Breast epithelium (tissue), 4 donors: ENCODE measurements at regions not wholly inside any gene's neighbourhood (a gene's known extent, or its start where the extent isn't known, plus 50 kb on each side); places are given as distances from the start of the nearest gene placed in this dataset.

Source experiments
- DNase-seq, 2 donors: peaks; one replicate each; pipeline ENCODE4 v3.0.0-alpha.2; 2019; ENCODE audit warnings: low spot score in 2 of 2
- H3K27ac ChIP-seq, 2 donors: fragments of 200-600 bp; sonication (generic) in 1 of 2; one replicate each; pipeline ENCODE4 v1.5.1; 2016 to 2019; ENCODE audit warnings: mild to moderate bottlenecking in 1 of 2
- H3K27me3 ChIP-seq, 2 donors: fragments of 200-600 bp; sonication (generic) in 1 of 2; one replicate each; pipeline versions ENCODE4 v1.5.1 to v1.6.0; 2017 to 2019; ENCODE audit warnings: control low read depth in 1 of 2, mild to moderate bottlenecking in 1 of 2
- H3K36me3 ChIP-seq: fragments of 200-600 bp; one replicate; pipeline ENCODE4 v1.5.1; 2019
- H3K4me1 ChIP-seq, 2 donors: fragments of 200-600 bp; sonication (generic); one replicate each; pipeline ENCODE4 v1.5.1; 2016 to 2019; ENCODE audit warnings: control low read depth in 1 of 2
- H3K4me3 ChIP-seq, 3 donors: fragments of 200-600 bp; sonication (generic); 1 replicate in 2 of 3; 2 replicates in 1 of 3; pipeline ENCODE4 v1.5.1; 2016 to 2019; ENCODE audit warnings: mild to moderate bottlenecking in 3 of 3, moderate library complexity in 2 of 3
- H3K9me3 ChIP-seq, 2 donors: fragments of 200-600 bp; sonication (generic) in 1 of 2; one replicate each; pipeline ENCODE4 v1.5.1; 2016 to 2019; ENCODE audit warnings: control low read depth in 1 of 2
- POLR2A ChIP-seq: fragments of 450-650 bp; IDR thresholded peaks from one replicate; pipeline ENCODE4 v1.6.1; 2016; ENCODE audit warnings: antibody characterized with exemption, mild to moderate bottlenecking, moderate library complexity
- POLR2AphosphoS5 ChIP-seq, 3 donors: sonication (generic); formaldehyde crosslinking; IDR thresholded peaks; one replicate each; pipeline ENCODE4 v1.6.1; 2017; ENCODE audit warnings: antibody characterized with exemption in 3 of 3
- intact Hi-C: fragments of 100-400 bp; cut with DNase I; formaldehyde crosslinking; loops from one replicate; pipeline ENCODE4 v1.15.1; 2023; ENCODE audit warnings: low total_unique reads
- TF ChIP-seq, protein P1 (sequence below), 3 donors: fragments of 450-650 bp; IDR thresholded peaks; one replicate each; pipeline ENCODE4 v1.5.1; 2016 to 2017; ENCODE audit warnings: antibody characterized with exemption in 3 of 3, mild to moderate bottlenecking in 3 of 3, moderate library complexity in 3 of 3

GRCh38 chr18:75563150-75563549, 135.6 kb upstream of the SMIM21 start:
- no peaks in the 10 kb centered on the region for H3K36me3 ChIP-seq
- no peak for DNase-seq
- H3K4me3 ChIP-seq = no peak overlapping the region
- H3K9me3 ChIP-seq = no peaks in the 10 kb centered on the region
- no peaks in the 10 kb centered on the region for H3K4me1 ChIP-seq
- no peaks in the 10 kb centered on the region for H3K27me3 ChIP-seq
- H3K27ac ChIP-seq = no peak overlapping the region
- no peak for TF ChIP-seq POLR2A
- no peak for TF ChIP-seq POLR2AphosphoS5 (IDR thresholded peaks at IDR 0.05)
- TF ChIP-seq, protein P1, sequence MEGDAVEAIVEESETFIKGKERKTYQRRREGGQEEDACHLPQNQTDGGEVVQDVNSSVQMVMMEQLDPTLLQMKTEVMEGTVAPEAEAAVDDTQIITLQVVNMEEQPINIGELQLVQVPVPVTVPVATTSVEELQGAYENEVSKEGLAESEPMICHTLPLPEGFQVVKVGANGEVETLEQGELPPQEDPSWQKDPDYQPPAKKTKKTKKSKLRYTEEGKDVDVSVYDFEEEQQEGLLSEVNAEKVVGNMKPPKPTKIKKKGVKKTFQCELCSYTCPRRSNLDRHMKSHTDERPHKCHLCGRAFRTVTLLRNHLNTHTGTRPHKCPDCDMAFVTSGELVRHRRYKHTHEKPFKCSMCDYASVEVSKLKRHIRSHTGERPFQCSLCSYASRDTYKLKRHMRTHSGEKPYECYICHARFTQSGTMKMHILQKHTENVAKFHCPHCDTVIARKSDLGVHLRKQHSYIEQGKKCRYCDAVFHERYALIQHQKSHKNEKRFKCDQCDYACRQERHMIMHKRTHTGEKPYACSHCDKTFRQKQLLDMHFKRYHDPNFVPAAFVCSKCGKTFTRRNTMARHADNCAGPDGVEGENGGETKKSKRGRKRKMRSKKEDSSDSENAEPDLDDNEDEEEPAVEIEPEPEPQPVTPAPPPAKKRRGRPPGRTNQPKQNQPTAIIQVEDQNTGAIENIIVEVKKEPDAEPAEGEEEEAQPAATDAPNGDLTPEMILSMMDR (IDR thresholded peaks at IDR 0.05) = no peak
- intact Hi-C loops = no loop called here

DNA sequence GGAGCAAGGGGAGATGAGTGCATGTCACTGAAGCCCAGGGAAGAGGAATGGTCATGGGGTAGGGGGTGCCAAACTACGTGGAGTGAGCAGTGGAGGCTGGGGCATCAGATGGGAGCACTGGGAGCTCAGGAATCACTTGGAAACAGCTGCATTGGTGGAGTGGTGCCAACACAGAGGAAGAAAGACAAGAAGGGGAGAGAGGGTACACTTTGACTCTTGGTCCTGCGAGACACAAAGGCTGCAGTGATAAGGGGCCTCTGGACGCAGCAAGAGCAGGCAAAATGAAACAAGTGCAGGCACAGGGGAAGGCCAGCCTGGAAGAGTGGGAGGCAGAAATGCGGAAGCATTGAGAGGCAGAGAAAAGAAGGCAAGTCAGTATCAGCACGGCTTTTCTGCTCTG, 134.7 kb upstream of the SMIM21 start:
- DNase-seq = no peak
- H3K27me3 ChIP-seq = no peaks in the 10 kb centered on the region
- no peaks in the 10 kb centered on the region for H3K36me3 ChIP-seq
- no peaks in the 10 kb centered on the region for H3K4me1 ChIP-seq
- no peaks in the 10 kb centered on the region for H3K9me3 ChIP-seq
- H3K4me3 ChIP-seq = peak overlapping the region in 1 of 3 donors; percentile 22
- no peak overlapping the region for H3K27ac ChIP-seq
- TF ChIP-seq POLR2A (no peak), POLR2AphosphoS5 (IDR thresholded peaks at IDR 0.05) (no peak)
- TF ChIP-seq, protein P1 (IDR thresholded peaks at IDR 0.05) = no peak
- intact Hi-C loops = no loop called here

GRCh38 chr18:75558790-75559189, 131.3 kb upstream of the SMIM21 start:
- intact Hi-C loops = no loop called here
- Histone ChIP-seq H3K4me3 (no peak overlapping the region), H3K27ac (no peak overlapping the region), H3K27me3 (no peaks in the 10 kb centered on the region), H3K9me3 (no peaks in the 10 kb centered on the region), H3K36me3 (no peaks in the 10 kb centered on the region), H3K4me1 (no peaks in the 10 kb centered on the region)
- TF ChIP-seq POLR2A = no peak
- TF ChIP-seq POLR2AphosphoS5 (IDR thresholded peaks at IDR 0.05) = no peak
- TF ChIP-seq, protein P1 (IDR thresholded peaks at IDR 0.05) = no peak
- DNase-seq = no peak

DNA sequence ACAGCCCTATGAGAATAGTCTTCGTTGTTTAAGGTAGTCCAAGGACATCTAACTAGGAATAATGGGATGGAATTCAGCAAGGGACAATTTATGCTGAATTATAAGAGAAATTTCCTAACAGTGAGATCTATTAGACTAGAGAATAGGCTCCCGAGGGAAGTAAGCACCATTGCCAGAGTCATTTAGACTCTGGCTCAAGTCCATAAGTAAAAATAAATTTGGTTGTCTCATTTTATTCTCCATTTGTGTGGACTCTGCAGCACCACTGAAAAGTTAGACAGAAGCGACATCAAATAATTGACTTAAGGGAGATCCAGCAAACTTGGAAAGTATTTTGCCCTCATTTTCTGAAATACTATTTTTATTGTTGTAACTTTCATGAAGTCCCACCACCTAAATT, 129.3 kb upstream of the SMIM21 start:
- DNase-seq = no peak
- H3K27ac ChIP-seq = no peak overlapping the region
- intact Hi-C loops = no loop called here
- no peaks in the 10 kb centered on the region for H3K27me3 ChIP-seq
- H3K9me3 ChIP-seq = no peaks in the 10 kb centered on the region
- TF ChIP-seq, protein P1 (IDR thresholded peaks at IDR 0.05) = no peak
- TF ChIP-seq POLR2AphosphoS5 (IDR thresholded peaks at IDR 0.05) = no peak
- no peaks in the 10 kb centered on the region for H3K4me1 ChIP-seq
- H3K36me3 ChIP-seq = no peaks in the 10 kb centered on the region
- H3K4me3 ChIP-seq = no peak overlapping the region

GRCh38 chr18:75554644-75555185, 127.2 kb upstream of the SMIM21 start:
- no peaks in the 10 kb centered on the region for H3K9me3 ChIP-seq
- no peak for DNase-seq
- H3K27ac ChIP-seq = no peak overlapping the region
- H3K4me1 ChIP-seq = no peaks in the 10 kb centered on the region
- TF ChIP-seq POLR2AphosphoS5 (IDR thresholded peaks at IDR 0.05) = no peak
- no peak for TF ChIP-seq POLR2A
- TF ChIP-seq, protein P1 (IDR thresholded peaks at IDR 0.05) = no peak
- intact Hi-C loops = no loop called here
- H3K4me3 ChIP-seq = no peak overlapping the region
- H3K36me3 ChIP-seq = no peaks in the 10 kb centered on the region
- no peaks in the 10 kb centered on the region for H3K27me3 ChIP-seq
